ENCODE measurements at regions not wholly inside any gene's neighbourhood (a gene's known extent, or its start where the extent isn't known, plus 50 kb on each side); places are given as distances from the start of the nearest gene placed in this dataset.

DNA sequence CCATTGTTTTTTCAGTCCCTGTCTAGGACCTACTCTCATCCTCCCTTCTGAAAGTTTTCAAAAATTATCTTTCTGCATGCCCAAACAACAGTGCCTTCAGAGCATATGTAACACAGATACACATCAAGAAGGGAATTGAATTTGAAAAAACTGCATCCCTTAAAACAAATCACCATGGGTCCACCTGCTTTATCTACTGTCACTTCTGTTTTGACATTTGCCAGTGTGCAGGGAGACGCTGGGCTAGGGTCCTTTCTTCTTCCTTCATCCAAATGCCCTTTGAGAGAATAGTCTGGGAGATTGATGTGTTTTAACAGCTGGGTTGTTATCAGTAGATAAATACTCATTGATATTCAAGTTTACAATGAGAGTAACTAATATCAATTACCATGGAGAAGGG lies 1630.1 kb downstream of the MAT2B start:
- Histone ChIP-seq H3K9me3 (ENCODE audit: severe bottlenecking) (no peaks in the 10 kb centered on the region), H3K4me3 (ENCODE audit: severe bottlenecking) (no peak overlapping the region), H3K36me3 (ENCODE audit: low read depth) (no peaks in the 10 kb centered on the region; the same call in 1 of the 2 replicates), H3K27ac (ENCODE audit: poor library complexity, severe bottlenecking) (no peak overlapping the region), H3K4me1 (ENCODE audit: insufficient read depth, poor library complexity, severe bottlenecking) (no peaks in the 10 kb centered on the region), H3K27me3 (ENCODE audit: insufficient read depth, poor library complexity, severe bottlenecking) (peaks cover 13% of the 10 kb centered on the region)
- DNase-seq (ENCODE audit: low spot score) (no peak), ATAC-seq (ENCODE audit: low read depth) (no peak)
- TF ChIP-seq, protein P1, sequence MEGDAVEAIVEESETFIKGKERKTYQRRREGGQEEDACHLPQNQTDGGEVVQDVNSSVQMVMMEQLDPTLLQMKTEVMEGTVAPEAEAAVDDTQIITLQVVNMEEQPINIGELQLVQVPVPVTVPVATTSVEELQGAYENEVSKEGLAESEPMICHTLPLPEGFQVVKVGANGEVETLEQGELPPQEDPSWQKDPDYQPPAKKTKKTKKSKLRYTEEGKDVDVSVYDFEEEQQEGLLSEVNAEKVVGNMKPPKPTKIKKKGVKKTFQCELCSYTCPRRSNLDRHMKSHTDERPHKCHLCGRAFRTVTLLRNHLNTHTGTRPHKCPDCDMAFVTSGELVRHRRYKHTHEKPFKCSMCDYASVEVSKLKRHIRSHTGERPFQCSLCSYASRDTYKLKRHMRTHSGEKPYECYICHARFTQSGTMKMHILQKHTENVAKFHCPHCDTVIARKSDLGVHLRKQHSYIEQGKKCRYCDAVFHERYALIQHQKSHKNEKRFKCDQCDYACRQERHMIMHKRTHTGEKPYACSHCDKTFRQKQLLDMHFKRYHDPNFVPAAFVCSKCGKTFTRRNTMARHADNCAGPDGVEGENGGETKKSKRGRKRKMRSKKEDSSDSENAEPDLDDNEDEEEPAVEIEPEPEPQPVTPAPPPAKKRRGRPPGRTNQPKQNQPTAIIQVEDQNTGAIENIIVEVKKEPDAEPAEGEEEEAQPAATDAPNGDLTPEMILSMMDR (IDR thresholded peaks at IDR 0.05; ENCODE audit: poor library complexity, severe bottlenecking), result no peak

DNA sequence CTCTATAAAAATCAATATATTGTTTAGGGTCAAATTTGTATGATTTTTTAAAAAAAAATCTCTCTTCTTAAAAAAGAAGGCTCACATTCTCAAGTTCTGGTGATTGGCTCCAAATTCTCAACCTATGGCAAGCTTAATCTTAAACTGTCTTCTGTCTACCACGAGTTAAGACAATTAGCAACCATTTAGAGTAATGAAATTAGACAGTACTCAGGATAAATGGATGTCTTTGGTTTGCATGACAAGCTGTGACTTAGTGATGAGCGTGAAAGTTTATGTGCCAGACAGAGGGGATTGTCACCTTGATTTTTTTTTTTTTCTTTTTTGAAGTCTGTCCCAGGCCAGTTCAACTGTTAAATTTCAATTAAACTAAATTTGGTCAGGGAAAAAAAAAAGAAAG lies 1632.3 kb downstream of the MAT2B start:
- no peak overlapping the region for H3K27ac ChIP-seq (ENCODE audit: poor library complexity, severe bottlenecking)
- TF ChIP-seq, protein P1 (IDR thresholded peaks at IDR 0.05; ENCODE audit: poor library complexity, severe bottlenecking), result no peak
- DNase-seq (ENCODE audit: low spot score) (no peak), ATAC-seq (ENCODE audit: low read depth) (no peak)
- H3K27me3 ChIP-seq (ENCODE audit: insufficient read depth, poor library complexity, severe bottlenecking), result peaks cover 30% of the 10 kb centered on the region
- H3K36me3 ChIP-seq (ENCODE audit: low read depth), result no peaks in the 10 kb centered on the region
- H3K4me3 ChIP-seq (ENCODE audit: severe bottlenecking), result no peak overlapping the region
- no peaks in the 10 kb centered on the region for H3K9me3 ChIP-seq (ENCODE audit: severe bottlenecking)
- no peaks in the 10 kb centered on the region for H3K4me1 ChIP-seq (ENCODE audit: insufficient read depth, poor library complexity, severe bottlenecking)

DNA sequence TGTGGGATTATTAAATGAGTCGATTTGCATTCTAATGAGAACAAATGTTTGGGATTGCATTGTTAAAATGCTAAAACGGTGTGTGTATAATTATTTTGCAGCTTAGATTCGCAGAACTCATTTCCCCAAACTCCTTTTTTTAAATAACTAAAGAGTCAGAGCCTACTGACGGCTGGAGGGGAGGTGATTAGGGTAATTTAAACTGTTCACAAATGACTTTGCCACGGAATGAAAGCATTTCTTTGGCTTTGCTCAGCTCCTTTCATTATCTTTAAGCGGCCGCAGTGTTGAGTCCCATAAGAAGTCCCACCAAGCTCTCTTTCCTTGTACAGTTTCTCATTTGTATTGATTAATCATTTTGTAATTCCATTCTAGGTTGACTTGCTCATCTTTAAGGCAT lies 1632.8 kb downstream of the MAT2B start:
- H3K27ac ChIP-seq (ENCODE audit: poor library complexity, severe bottlenecking), result no peak overlapping the region
- ATAC-seq (ENCODE audit: low read depth) (no peak), DNase-seq (ENCODE audit: low spot score) (no peak)
- no peak overlapping the region for H3K4me3 ChIP-seq (ENCODE audit: severe bottlenecking)
- TF ChIP-seq, protein P1 (IDR thresholded peaks at IDR 0.05; ENCODE audit: poor library complexity, severe bottlenecking), result no peak
- H3K4me1 ChIP-seq (ENCODE audit: insufficient read depth, poor library complexity, severe bottlenecking), result no peaks in the 10 kb centered on the region
- H3K36me3 ChIP-seq (ENCODE audit: low read depth), result no peaks in the 10 kb centered on the region
- H3K27me3 ChIP-seq (ENCODE audit: insufficient read depth, poor library complexity, severe bottlenecking), result peaks cover 30% of the 10 kb centered on the region
- no peaks in the 10 kb centered on the region for H3K9me3 ChIP-seq (ENCODE audit: severe bottlenecking)

DNA sequence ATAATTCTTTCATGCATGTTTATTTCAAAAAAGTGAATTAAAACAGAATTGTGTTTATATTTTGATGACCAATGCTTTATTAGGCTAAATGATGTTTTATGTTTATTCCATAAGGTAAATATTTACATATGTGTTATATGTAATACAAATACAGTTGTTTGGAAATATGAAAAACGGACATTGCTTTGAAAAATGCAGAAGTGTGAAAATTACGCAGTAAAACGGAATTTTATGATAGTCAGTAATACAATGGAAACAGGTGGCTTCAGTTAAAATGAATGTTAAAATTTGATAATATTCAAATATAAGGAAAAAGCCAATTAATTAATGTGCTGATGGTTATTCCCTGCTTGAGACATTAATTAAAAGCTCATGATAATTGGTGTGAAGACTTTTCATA lies 1633.8 kb downstream of the MAT2B start:
- Histone ChIP-seq H3K27ac (ENCODE audit: poor library complexity, severe bottlenecking) (no peak overlapping the region), H3K27me3 (ENCODE audit: insufficient read depth, poor library complexity, severe bottlenecking) (peaks cover 30% of the 10 kb centered on the region), H3K4me3 (ENCODE audit: severe bottlenecking) (no peak overlapping the region), H3K36me3 (ENCODE audit: low read depth) (no peaks in the 10 kb centered on the region), H3K9me3 (ENCODE audit: severe bottlenecking) (no peaks in the 10 kb centered on the region), H3K4me1 (ENCODE audit: insufficient read depth, poor library complexity, severe bottlenecking) (no peaks in the 10 kb centered on the region)
- TF ChIP-seq, protein P1 (IDR thresholded peaks at IDR 0.05; ENCODE audit: poor library complexity, severe bottlenecking), result no peak
- no peak for DNase-seq (ENCODE audit: low spot score)
- ATAC-seq (ENCODE audit: low read depth), result no peak

GRCh38 chr5:165139721-165140120 lies 1634.3 kb downstream of the MAT2B start:
- H3K9me3 ChIP-seq (ENCODE audit: severe bottlenecking), result no peaks in the 10 kb centered on the region
- no peak overlapping the region for H3K27ac ChIP-seq (ENCODE audit: poor library complexity, severe bottlenecking)
- ATAC-seq (ENCODE audit: low read depth) (no peak), DNase-seq (ENCODE audit: low spot score) (no peak)
- no peak overlapping the region for H3K4me3 ChIP-seq (ENCODE audit: severe bottlenecking)
- no peaks in the 10 kb centered on the region for H3K36me3 ChIP-seq (ENCODE audit: low read depth)
- TF ChIP-seq, protein P1 (IDR thresholded peaks at IDR 0.05; ENCODE audit: poor library complexity, severe bottlenecking), result no peak
- H3K4me1 ChIP-seq (ENCODE audit: insufficient read depth, poor library complexity, severe bottlenecking), result no peaks in the 10 kb centered on the region
- H3K27me3 ChIP-seq (ENCODE audit: insufficient read depth, poor library complexity, severe bottlenecking), result peaks cover 30% of the 10 kb centered on the region
